ENCODE measurements at regions not wholly inside any gene's neighbourhood (a gene's known extent, or its start where the extent isn't known, plus 50 kb on each side); places are given as distances from the start of the nearest gene placed in this dataset.
"Not testable (repeated sequence)": the region's sequence is repeated elsewhere in the genome, so short reads cannot be mapped to it uniquely, and the experiment has no call there.

DNA sequence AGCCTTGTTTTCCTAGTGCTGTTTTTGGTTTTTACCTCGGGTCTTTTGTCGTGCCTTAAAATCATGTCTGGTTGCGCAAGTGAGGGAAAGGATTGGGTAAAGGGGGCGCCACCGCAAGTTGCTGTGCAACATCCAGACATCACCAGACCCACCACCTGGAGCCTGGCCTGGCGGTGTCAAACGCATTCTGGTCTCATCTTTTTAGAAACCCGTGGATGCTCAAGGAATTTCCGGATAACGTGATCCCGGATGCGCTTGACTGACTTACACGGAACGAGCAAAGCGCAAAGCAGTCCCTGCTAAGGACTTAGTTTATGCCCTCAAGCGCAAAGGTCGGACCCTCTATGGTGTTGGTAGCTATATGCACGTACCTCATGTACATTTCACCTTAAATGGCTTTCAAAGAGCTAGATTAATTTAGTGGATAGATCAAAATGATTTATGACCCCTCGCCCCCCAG lies 105.2 kb downstream of the OR2B2 start:
- no peak for DNase-seq (ENCODE audit: low read depth)

DNA sequence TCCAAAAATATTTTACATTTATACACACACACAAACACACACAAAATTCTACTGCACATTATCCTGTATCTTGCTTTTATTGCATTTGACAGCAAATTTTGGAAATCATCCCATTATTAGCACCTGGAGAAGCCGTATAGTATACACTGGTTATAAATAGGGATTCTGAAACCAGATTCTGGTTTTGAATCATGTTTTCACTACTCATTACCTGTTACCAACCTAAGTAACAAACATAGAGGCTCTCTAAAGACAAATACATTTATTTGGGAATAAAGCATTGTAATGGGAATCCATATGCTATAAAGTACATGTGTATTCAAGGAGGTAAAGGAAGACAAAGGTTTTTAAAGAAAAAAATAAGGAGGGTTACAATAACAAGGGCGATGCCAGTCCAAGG lies 106.8 kb downstream of the OR2B2 start:
- no peak for DNase-seq (ENCODE audit: low read depth)

GRCh38 chr6:27804851-27805250 lies 107.3 kb downstream of the OR2B2 start:
- DNase-seq (ENCODE audit: low read depth), result no peak

GRCh38 chr6:27800731-27801373 lies 111.3 kb downstream of the OR2B2 start:
- no peak for DNase-seq (ENCODE audit: low read depth)

DNA sequence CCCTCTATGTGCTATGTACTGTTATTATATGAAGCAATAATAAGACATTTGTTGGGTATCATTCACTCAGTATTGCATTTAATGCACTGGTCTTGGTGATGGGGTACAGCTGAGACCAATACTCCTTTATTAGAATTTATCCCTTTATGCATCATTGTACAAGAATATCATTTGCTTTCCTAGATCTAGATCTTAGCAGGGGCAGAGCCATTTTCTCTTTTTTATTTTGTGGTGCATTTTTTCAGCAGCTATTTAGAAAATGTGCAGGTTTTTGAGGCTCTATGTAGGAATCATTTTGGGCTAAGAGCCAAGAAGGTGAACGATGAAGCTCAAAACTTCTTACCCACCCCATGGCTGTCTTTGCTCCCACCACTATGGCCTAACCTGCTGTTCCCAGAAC lies 114.2 kb downstream of the OR2B2 start:
- no peak for DNase-seq (ENCODE audit: low read depth)

- not testable (repeated sequence) for DNase-seq (ENCODE audit: low read depth)
Measured at GRCh38 chr6:27796736-27797481, 115.3 kb downstream of the OR2B2 start.

- DNase-seq (ENCODE audit: low read depth), result peak; percentile 84
Measured at GRCh38 chr6:27795697-27796494, 116.3 kb downstream of the OR2B2 start.

- peak; percentile 75 for DNase-seq (ENCODE audit: low read depth)
Measured at GRCh38 chr6:27791182-27791943, 120.8 kb downstream of the OR2B2 start.

DNA sequence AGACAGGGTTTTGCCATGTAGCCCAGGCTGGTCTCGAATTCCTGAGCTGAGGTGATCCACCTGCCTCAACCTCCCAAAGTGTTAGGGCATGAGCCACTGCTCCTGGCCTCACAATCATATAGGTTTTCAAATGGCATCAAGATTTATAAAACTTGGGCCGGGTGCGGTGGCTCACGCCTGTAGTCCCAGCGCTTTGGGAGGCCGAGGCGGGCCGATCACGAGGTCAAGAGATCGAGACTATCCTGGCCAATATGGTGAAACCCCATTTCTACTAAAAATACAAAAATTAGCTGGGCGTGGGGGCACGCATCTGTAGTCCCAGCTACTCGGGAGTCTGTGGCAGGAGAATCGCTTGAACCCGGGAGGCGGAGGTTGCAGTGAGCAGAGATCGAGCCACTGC lies 123.8 kb downstream of the OR2B2 start:
- not testable (repeated sequence) for DNase-seq (ENCODE audit: low read depth)

DNA sequence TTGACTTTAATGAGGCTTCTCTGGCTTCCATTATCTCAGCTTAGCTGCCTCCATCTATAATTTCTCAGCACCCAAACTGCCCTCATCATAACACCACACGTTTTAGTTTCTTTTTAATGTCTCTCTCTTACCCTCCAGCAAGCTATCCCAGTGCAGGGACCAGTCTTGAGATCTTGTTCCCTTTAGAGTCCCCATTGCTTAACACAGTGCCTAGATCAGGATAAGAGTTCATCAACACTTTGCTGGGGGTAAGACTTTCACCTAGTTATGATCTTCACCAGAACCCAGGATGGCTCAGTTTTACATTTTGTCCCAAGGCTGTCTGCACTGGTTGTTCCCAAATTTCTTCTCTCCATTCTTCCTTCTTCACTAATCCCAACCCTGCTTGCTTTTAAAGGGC lies 126.1 kb downstream of the OR2B2 start:
- DNase-seq (ENCODE audit: low read depth), result no peak

DNA sequence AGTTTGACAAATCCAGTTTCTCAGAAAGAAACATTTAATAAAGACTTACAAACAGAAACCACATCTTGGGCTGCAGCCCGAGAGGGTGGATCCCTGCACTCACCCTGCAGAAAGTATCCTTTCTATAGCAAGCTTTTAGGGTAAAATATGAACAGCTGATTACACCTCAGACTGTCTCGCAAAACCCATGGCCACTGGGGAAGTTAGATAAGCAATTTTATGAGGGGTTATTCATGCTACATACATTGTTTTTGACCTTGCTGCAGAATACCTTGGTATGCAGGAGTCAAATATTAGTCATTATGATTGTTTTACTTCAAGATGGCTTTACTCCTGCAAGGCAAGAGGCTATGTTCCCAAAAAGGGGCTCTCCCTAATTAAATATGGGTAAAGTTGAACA lies 126.9 kb downstream of the OR2B2 start:
- DNase-seq (ENCODE audit: low read depth), result no peak

DNA sequence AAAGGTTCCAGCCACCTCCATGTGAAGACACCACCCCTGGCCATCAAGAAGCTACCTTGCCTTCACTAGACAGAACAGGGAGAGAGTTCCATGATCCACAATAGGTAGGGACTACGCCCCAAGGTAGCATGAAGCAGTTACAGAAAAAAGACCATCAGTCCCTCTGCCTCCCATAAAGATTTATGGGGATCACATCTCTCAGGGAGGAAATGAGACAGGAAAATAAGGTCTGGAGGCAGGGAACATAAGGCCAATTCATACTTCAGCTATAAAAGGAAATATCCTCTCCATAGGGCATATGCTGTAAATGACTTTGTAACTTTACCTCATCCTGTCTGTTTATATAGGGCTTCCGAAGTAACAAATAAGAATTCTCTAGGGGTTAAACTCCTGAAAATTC lies 129.4 kb downstream of the OR2B2 start:
- no peak for DNase-seq (ENCODE audit: low read depth)

DNA sequence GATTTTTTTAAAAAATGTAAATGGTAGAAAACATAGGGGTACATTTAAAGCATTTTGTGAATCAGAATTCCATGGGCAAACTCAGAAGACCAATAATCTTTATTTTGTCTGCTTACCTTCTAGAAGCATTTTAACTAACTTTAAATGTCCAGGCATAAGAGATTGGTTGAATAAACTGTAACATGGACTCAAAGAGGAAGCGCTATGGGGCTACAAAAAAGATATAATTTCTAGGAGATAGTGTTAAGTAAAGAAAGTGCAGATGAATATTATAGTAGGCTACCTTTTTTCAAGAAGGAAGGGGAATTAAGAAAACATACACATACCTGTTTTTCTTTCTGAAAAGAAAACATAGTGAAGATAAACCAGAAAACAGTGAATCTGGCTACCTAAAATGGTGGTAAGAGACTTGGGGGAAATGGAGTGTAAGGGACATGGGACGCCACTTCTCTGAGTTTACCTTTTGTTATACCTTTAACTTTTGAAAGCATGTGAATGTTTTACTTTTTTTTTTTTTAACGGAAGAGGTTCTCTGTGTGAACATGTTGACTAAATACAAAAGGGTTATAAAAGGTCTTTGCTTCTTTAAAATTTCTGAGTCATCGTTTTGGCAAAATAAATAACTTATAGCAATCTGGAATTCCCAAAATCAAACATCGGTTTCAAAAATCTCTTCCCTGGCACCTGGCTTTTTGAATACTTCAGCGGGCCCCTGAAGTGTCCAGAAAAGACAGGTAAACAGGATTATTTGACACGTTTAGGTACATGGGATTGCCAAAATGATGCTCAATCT lies 133.4 kb downstream of the OR2B2 start:
- no peak for DNase-seq (ENCODE audit: low read depth)

DNA sequence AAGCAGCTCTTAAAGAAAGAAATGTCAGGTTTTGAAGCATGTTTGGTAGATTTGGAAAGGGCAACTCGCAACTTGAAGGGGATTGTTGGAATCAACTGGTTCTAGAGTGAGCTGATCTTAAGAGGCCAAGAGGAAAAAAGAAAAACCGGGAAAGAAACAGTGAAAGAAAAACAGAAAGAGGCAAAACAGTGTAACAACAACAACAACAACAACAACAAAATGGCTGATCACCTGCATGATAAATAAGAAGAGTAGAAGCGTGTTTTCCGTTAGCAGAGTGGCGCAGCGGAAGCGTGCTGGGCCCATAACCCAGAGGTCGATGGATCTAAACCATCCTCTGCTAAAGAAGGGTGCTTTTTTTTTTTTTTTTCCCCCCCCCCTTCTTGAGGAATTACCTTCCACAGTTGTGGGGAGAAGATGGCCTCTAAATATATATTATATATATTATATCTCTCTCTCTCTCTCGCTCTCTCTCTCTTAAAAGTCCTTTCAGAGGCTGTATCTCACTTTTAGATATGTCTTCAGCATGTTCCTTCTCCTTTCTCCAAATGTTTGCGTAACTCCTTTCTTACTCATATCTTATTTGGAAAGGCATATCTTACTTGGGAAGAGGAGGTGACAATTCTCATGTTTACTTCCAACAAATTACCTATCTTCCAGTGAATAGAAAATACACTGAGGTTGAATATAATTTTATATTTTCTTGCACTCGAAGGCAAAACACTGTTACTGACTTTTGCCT lies 134.4 kb downstream of the OR2B2 start:
- no peak for DNase-seq (ENCODE audit: low read depth)

DNA sequence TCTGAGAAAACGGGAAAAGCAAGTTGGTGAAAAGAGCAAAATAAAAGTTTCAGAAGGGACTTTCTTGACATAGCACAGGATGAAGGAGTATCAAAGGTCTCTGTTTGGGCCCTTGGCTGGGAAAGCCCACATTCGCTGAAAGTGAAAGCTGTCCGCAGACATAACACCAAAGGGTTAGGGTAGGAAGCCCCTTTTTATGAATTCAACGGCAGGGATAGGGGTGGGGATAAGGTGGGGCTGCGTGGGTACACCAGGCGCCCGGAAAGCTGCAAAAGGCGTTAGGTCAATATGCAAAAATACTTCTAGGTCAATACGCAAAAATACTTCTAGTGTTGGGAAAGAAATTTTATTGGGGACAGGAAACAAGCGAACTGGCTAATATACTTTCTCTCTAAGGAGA lies 135.1 kb downstream of the OR2B2 start:
- no peak for DNase-seq (ENCODE audit: low read depth)

GRCh38 chr6:27776504-27776903 lies 135.7 kb downstream of the OR2B2 start:
- DNase-seq (ENCODE audit: low read depth), result no peak

DNA sequence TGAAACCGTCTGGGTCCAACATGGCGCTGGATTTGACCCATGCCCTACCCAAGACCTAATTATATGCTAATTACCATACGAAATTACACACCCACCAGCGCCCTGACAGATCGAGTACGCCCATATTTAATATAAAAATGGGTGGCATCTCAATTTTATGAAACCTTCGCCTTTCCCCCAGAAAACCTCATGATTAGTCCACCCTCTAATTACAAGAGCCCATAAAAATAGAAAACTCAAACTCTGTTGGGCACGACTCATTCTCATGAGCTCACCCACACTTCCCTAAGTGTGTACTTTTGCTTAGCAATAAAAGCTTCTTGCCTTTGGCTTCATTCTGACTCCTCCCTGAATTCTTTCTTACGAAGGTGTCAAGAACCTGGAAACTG lies 136.4 kb downstream of the OR2B2 start:
- DNase-seq (ENCODE audit: low read depth), result no peak

DNA sequence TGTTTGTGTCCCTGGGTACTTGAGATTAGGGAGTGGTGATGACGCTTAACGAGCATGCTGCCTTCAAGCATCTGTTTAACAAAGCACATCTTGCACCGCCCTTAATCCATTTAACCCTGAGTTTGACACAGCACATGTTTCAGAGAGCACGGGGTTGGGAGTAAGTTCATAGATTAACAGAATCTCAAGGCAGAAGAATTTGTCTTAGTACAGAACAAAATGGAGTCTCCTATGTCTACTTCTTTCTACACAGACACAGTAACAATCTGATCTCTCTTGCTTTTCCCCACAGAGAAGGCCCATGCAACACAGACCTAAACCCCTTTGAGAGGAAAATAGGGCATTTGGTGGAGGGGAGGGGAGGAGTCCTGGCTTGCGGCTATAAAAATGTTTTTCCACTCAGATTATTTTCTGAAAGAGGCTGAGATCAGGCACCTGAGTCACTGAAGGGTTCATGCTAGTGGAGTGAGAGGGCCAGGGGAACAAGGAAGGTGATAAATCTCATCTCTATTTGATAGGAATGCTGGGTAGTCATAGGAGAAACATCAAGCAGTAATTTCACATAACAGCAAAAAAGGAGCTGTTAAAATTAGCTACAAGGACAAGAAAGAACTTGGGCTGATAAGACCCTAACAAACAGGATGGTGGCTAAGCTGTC lies 136.9 kb downstream of the OR2B2 start:
- DNase-seq (ENCODE audit: low read depth), result not testable (repeated sequence)

DNA sequence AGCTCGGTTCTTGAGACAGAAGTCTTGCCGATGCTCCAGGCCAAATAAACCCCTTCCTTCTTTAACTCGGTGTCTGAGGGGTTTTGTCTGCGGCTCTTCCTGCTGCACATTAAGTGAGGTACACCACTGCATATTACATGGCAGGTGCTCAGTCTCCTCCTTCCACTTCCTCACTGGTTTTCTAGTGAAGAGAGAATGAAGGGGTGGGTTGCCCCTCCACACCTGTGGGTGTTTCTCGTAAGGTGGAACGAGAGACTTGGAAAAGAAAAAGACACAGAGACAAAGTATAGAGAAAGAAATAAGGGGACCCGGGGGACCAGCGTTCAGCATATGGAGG lies 138.0 kb downstream of the OR2B2 start:
- DNase-seq (ENCODE audit: low read depth), result not testable (repeated sequence)
